ENCODE measurements at regions not wholly inside any gene's neighbourhood (a gene's known extent, or its start where the extent isn't known, plus 50 kb on each side); places are given as distances from the start of the nearest gene placed in this dataset.

- Mint-ChIP-seq H3K4me3 (no peak overlapping the region), H3K27me3 (no peaks in the 10 kb centered on the region), H3K9me3 (peaks cover 0 to 2% (median 0%) of the 10 kb centered on the region in 3 donors), H3K27ac (no peak overlapping the region), H3K4me1 (no peaks in the 10 kb centered on the region), H3K36me3 (no peaks in the 10 kb centered on the region)
Observed at GRCh38 chr14:94886931-94887330, 117.0 kb upstream of the GSC start.

- peaks cover 0 to 6% (median 0%) of the 10 kb centered on the region in 3 donors for H3K9me3 Mint-ChIP-seq
- H3K4me1 Mint-ChIP-seq: no peaks in the 10 kb centered on the region
- no peaks in the 10 kb centered on the region for H3K36me3 Mint-ChIP-seq
- H3K4me3 Mint-ChIP-seq: no peak overlapping the region
- peak overlapping the region in 1 of 3 donors; percentile 17 for H3K27ac Mint-ChIP-seq
- H3K27me3 Mint-ChIP-seq: peaks cover 2% of the 10 kb centered on the region
Observed at GRCh38 chr14:94885481-94886155, 115.7 kb upstream of the GSC start.

GRCh38 chr14:94884616-94885230, 114.8 kb upstream of the GSC start:
- peaks cover 0 to 6% (median 0%) of the 10 kb centered on the region in 3 donors for H3K9me3 Mint-ChIP-seq
- no peak overlapping the region for H3K4me3 Mint-ChIP-seq
- no peaks in the 10 kb centered on the region for H3K36me3 Mint-ChIP-seq
- peak overlapping the region in 1 of 3 donors; percentile 17 for H3K27ac Mint-ChIP-seq
- peaks cover 2% of the 10 kb centered on the region for H3K27me3 Mint-ChIP-seq
- H3K4me1 Mint-ChIP-seq: no peaks in the 10 kb centered on the region

GRCh38 chr14:94882401-94882800, 112.5 kb upstream of the GSC start:
- Mint-ChIP-seq H3K9me3 (peaks cover 0 to 6% (median 0%) of the 10 kb centered on the region in 3 donors), H3K27ac (no peak overlapping the region)

GRCh38 chr14:94880876-94881275, 111.0 kb upstream of the GSC start:
- Mint-ChIP-seq H3K27ac (no peak overlapping the region), H3K4me1 (no peaks in the 10 kb centered on the region), H3K9me3 (peaks cover 0 to 6% (median 0%) of the 10 kb centered on the region in 3 donors), H3K36me3 (no peaks in the 10 kb centered on the region), H3K27me3 (peaks cover 12% of the 10 kb centered on the region), H3K4me3 (no peak overlapping the region)

More at GRCh38 chr14:94882401-94882800, 112.5 kb upstream of the GSC start:
- Mint-ChIP-seq H3K4me3 (no peak overlapping the region), H3K36me3 (no peaks in the 10 kb centered on the region), H3K4me1 (no peaks in the 10 kb centered on the region), H3K27me3 (peaks cover 8% of the 10 kb centered on the region)

DNA sequence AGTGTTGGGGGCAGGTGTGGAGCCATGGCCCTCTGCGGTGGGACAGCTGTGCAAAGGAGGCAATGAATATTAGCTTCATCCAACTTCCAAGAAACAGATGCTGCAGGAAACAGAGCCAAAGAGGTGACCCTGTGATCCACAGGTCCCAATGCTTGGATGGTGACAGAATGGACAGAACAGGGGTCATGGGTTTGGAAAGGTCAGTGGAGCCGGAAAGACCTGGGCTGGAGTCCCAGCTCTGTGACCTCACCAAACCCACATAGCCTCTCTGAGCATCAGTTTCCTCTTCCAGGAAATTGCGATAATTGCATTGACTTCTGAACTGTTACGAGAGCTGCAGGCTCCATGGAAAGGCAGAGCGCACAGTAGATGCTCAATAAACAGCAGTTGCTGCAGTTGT, 110.2 kb upstream of the GSC start:
- H3K4me3 Mint-ChIP-seq: no peak overlapping the region
- H3K4me1 Mint-ChIP-seq: no peaks in the 10 kb centered on the region
- peaks cover 0 to 6% (median 0%) of the 10 kb centered on the region in 3 donors for H3K9me3 Mint-ChIP-seq
- H3K36me3 Mint-ChIP-seq: no peaks in the 10 kb centered on the region
- no peak overlapping the region for H3K27ac Mint-ChIP-seq
- H3K27me3 Mint-ChIP-seq: peaks cover 15% of the 10 kb centered on the region

GRCh38 chr14:94879537-94879936, 109.6 kb upstream of the GSC start:
- Mint-ChIP-seq H3K27ac (no peak overlapping the region), H3K36me3 (no peaks in the 10 kb centered on the region), H3K9me3 (peaks cover 0 to 6% (median 0%) of the 10 kb centered on the region in 3 donors), H3K27me3 (peaks cover 15% of the 10 kb centered on the region), H3K4me1 (no peaks in the 10 kb centered on the region), H3K4me3 (no peak overlapping the region)

- no peak overlapping the region for H3K4me3 Mint-ChIP-seq
- H3K36me3 Mint-ChIP-seq: no peaks in the 10 kb centered on the region
- H3K9me3 Mint-ChIP-seq: peaks cover 0 to under 1% (median 0%) of the 10 kb centered on the region in 3 donors
- peaks cover 14% of the 10 kb centered on the region for H3K27me3 Mint-ChIP-seq
- no peak overlapping the region for H3K27ac Mint-ChIP-seq
- H3K4me1 Mint-ChIP-seq: no peaks in the 10 kb centered on the region
Observed at GRCh38 chr14:94876306-94876705, 106.4 kb upstream of the GSC start.

- H3K9me3 Mint-ChIP-seq: no peaks in the 10 kb centered on the region
- H3K4me3 Mint-ChIP-seq: no peak overlapping the region
Observed at GRCh38 chr14:94875256-94875655, 105.3 kb upstream of the GSC start.

GRCh38 chr14:94868772-94869072, 98.8 kb upstream of the GSC start:
- H3K27me3 Mint-ChIP-seq: peaks cover 6% of the 10 kb centered on the region
- no peak overlapping the region for H3K27ac Mint-ChIP-seq
- H3K9me3 Mint-ChIP-seq: no peaks in the 10 kb centered on the region
- H3K36me3 Mint-ChIP-seq: no peaks in the 10 kb centered on the region
- H3K4me3 Mint-ChIP-seq: no peak overlapping the region
- no peaks in the 10 kb centered on the region for H3K4me1 Mint-ChIP-seq

More at GRCh38 chr14:94875256-94875655, 105.3 kb upstream of the GSC start:
- Mint-ChIP-seq H3K36me3 (no peaks in the 10 kb centered on the region), H3K27me3 (peaks cover 14% of the 10 kb centered on the region), H3K4me1 (no peaks in the 10 kb centered on the region), H3K27ac (no peak overlapping the region)

GRCh38 chr14:94867946-94868771, 98.2 kb upstream of the GSC start:
- no peak overlapping the region for H3K27ac Mint-ChIP-seq

DNA sequence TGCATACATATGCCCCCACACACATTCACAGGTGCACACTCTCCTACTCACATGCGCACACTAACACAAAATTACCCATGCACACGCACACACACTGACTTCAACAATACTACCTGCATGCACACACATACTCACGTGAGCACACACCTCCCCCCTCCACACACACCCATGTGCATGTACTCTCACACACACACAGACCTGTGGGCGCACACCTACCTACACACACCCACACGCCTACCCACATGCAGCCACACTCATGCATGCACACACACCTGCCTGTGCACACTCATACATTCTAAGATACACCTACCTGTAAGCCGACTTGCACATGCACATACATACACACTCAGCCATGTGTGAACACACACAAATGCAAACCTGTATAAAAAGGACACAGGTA, 97.3 kb upstream of the GSC start:
- no peaks in the 10 kb centered on the region for H3K36me3 Mint-ChIP-seq
- peaks cover 8% of the 10 kb centered on the region for H3K27me3 Mint-ChIP-seq
- no peak overlapping the region for H3K4me3 Mint-ChIP-seq
- H3K4me1 Mint-ChIP-seq: no peaks in the 10 kb centered on the region
- no peak overlapping the region for H3K27ac Mint-ChIP-seq
- H3K9me3 Mint-ChIP-seq: no peaks in the 10 kb centered on the region

More at GRCh38 chr14:94867946-94868771, 98.2 kb upstream of the GSC start:
- Mint-ChIP-seq H3K4me3 (no peak overlapping the region), H3K27me3 (peaks cover 7% of the 10 kb centered on the region), H3K36me3 (no peaks in the 10 kb centered on the region), H3K9me3 (no peaks in the 10 kb centered on the region), H3K4me1 (no peaks in the 10 kb centered on the region)

DNA sequence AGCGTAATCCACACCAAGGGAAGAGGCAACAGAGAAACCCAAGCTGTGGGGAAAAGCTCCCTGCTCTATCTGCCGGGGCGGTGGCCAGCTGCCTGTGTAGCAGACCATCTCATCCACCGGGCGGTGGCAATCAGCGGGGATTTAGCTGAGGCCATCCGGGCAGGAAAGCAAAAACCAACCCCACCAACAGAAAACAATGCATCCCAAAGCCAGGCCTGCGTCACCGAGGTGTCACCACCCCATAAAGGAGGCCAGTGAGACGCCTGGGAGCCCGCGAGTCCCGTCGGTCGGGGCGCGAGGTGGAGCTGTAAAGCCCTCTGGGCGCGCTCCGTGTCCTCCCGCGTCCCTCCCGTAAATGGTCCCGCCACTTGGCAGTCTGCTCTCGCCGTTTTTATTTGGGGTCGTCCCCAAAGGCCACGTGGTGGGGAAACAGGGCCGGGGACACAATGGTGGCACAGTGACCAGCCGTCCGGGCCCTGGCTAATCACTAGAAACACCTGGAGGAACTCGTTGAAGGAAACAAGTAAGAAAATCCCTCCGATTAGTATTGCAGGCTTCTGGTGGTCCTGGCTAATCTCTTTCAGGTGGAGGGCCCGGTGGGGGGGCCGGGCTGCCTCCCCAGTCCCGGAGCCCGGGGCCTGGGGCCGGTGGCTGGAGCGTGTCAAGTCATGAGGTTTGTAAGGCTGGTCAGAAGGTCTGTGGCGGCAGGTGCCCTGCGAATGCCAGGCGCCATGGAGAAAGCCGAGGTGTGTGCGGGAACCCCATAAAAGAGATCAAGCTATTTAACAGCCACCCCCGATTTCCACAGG, 94.7 kb upstream of the GSC start:
- H3K27me3 Mint-ChIP-seq: peaks cover 10% of the 10 kb centered on the region
- no peaks in the 10 kb centered on the region for H3K9me3 Mint-ChIP-seq
- no peak overlapping the region for H3K27ac Mint-ChIP-seq
- no peaks in the 10 kb centered on the region for H3K4me1 Mint-ChIP-seq
- no peaks in the 10 kb centered on the region for H3K36me3 Mint-ChIP-seq
- no peak overlapping the region for H3K4me3 Mint-ChIP-seq

- H3K4me3 Mint-ChIP-seq: no peak overlapping the region
- no peak overlapping the region for H3K27ac Mint-ChIP-seq
- peaks cover 10% of the 10 kb centered on the region for H3K27me3 Mint-ChIP-seq
- no peaks in the 10 kb centered on the region for H3K4me1 Mint-ChIP-seq
- H3K36me3 Mint-ChIP-seq: no peaks in the 10 kb centered on the region
- no peaks in the 10 kb centered on the region for H3K9me3 Mint-ChIP-seq
Observed at GRCh38 chr14:94863366-94863765, 93.5 kb upstream of the GSC start.

DNA sequence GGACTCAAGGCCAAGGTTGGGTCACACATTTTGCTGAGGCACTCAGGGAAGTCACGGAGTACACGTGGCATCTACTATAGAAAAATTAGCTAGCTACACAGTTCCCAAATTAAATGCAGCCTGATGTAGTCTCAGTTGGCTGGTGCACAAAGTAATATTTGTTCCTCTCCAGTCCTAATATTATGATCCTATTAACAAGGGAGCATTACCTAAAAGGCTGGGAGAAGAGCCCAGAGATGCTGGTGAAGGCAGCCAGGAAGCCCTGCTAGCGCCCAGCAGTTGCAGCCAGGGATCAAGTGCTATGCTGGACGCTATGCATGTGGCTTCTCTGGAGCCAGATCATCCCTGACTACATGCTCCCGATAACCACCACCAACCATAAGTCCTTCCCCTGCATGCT, 88.0 kb upstream of the GSC start:
- Mint-ChIP-seq H3K9me3 (peaks cover 2 to 4% (median 2%) of the 10 kb centered on the region in 3 donors), H3K36me3 (peaks cover 2% of the 10 kb centered on the region), H3K4me1 (no peaks in the 10 kb centered on the region), H3K27me3 (peaks cover 3% of the 10 kb centered on the region), H3K4me3 (no peak overlapping the region), H3K27ac (no peak overlapping the region)

Data from IgD-negative memory B cell (primary cell).